Fibroblast of mammary gland (primary cell): ENCODE measurements at regions not wholly inside any gene's neighbourhood (a gene's known extent, or its start where the extent isn't known, plus 50 kb on each side); places are given as distances from the start of the nearest gene placed in this dataset.
A peak's percentile ranks its signal among the peaks of the same experiment; 100 is the strongest.

Experiments used
- DNase-seq: peaks from one replicate; pipeline ENCODE4 v3.0.0-alpha.2; 2010; ENCODE audit warnings: low read depth
- H3K4me3 ChIP-seq: 2 replicates; pipeline ENCODE4 v1.5.1; 2011; ENCODE audit warnings: low read depth, mild to moderate bottlenecking, low read length, moderate library complexity; ENCODE audit not compliant: control insufficient read depth
- TF ChIP-seq, protein P1 (sequence below): conservative IDR thresholded peaks from 2 replicates; pipeline ENCODE4 v1.5.1; 2011; ENCODE audit warnings: low read depth, low read length, inconsistent platforms; ENCODE audit not compliant: control insufficient read depth, insufficient read depth

DNA sequence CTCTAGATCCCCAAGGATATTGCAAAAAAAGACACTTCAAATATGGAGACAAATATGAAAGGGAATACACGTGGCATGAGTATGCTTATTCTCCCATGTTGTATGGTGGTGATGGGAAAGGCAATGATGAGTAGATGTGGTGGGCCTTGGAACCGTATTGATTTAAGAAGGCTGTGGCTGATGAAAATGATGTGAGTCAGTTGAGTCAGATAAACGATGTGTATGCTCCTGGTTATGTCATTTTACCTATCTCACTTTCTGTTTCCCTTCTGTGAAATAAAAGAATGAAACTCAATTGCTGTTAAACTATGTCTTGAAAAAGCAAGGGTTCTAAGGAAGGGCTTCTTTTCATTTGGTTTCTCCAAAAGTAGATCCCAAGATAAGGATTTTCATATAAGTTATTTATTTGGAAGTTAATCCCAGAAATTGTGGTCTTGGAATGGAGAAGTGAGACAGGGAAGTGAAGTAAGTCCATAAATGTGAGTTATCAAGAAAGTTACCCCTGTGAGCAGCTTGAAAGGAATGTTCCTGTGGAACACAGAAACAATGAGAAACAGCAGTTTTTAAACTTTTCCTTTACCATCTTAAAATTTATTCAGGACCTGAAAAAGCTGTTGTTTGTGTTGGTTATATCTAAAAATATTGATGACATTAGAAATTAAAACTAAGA lies 292.0 kb downstream of the DUSP10 start:
- no peak overlapping the region for H3K4me3 ChIP-seq
- TF ChIP-seq, protein P1, sequence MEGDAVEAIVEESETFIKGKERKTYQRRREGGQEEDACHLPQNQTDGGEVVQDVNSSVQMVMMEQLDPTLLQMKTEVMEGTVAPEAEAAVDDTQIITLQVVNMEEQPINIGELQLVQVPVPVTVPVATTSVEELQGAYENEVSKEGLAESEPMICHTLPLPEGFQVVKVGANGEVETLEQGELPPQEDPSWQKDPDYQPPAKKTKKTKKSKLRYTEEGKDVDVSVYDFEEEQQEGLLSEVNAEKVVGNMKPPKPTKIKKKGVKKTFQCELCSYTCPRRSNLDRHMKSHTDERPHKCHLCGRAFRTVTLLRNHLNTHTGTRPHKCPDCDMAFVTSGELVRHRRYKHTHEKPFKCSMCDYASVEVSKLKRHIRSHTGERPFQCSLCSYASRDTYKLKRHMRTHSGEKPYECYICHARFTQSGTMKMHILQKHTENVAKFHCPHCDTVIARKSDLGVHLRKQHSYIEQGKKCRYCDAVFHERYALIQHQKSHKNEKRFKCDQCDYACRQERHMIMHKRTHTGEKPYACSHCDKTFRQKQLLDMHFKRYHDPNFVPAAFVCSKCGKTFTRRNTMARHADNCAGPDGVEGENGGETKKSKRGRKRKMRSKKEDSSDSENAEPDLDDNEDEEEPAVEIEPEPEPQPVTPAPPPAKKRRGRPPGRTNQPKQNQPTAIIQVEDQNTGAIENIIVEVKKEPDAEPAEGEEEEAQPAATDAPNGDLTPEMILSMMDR = no peak
- peak; percentile 84 for DNase-seq

DNA sequence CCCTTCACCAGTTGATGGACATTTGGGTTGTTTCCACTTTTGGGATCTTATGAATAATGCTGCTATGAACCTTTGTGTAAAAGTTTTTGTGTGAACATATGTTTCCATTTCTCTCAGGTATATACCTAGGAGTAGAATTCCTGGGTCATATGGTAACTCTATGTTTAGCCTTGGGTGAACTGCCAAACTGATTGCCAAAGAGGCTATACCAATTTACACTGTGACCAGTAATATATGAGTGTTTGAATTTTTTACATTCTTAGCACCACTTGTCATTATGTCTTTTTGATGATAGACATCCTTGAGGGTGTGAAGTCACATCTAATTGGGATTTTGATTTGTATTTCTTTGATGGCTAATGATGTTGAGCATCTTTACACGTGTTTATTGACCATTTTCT lies 290.1 kb downstream of the DUSP10 start:
- H3K4me3 ChIP-seq = no peak overlapping the region
- TF ChIP-seq, protein P1 = no peak
- no peak for DNase-seq

GRCh38 chr1:221454096-221454495 lies 287.8 kb downstream of the DUSP10 start:
- DNase-seq = no peak
- no peak overlapping the region for H3K4me3 ChIP-seq
- TF ChIP-seq, protein P1 = no peak

DNA sequence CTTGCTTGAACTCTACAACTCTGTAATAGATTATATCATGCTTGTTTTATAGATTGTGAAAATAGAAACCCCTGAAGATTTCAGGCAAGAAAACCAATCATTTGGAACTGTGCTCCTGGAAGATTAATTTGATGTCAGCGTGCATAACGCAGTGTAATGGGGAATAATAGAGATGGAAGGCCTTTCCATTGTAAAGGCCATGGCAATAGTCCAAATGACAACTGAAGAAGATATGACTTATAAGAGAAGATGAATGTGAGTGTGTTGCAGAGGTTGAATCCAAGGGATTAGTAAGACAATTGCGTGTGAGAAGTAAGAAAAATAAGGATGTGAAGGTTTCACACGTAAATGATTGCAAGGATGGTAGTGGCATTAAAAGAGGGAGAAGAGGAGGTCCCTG lies 285.0 kb downstream of the DUSP10 start:
- peak; percentile 39 for DNase-seq
- H3K4me3 ChIP-seq = no peak overlapping the region
- TF ChIP-seq, protein P1 = no peak

DNA sequence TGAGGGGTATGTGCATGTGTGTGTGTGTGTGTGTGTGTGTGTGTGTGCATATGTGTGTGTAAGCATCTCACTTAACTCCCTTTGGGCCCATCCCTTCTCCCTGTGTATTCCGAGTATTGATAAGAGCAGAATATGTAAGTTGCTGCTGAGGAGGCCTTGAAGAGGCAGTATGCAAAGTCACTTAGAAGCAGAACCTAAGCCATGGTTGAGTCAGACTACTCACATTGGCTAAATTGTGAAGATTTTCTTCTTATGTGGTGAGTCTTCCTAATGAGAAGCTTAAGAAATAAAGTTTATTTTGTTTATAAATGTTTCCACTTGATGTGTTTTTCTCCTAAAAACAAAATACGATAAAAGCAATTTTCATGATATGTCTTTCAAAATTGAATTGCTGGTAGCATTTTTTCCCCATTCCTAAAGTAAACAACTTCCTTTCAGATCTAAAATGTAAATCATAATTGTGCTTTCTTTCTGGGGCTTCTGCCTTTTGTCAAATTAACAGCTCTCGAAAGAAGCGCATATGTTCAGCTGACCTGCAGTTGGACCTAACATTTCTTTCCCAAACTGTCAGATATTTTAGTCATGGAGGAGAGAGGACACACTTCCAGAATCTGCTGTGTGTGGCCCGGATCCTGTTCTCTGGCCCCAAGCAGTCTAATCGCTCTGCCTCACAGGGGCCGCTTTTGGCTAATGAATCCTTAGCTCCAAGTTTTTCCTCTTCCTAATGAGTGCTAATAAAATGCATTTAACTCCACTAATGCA lies 284.0 kb downstream of the DUSP10 start:
- no peak overlapping the region for H3K4me3 ChIP-seq
- DNase-seq = peak; percentile 48
- TF ChIP-seq, protein P1 = no peak

DNA sequence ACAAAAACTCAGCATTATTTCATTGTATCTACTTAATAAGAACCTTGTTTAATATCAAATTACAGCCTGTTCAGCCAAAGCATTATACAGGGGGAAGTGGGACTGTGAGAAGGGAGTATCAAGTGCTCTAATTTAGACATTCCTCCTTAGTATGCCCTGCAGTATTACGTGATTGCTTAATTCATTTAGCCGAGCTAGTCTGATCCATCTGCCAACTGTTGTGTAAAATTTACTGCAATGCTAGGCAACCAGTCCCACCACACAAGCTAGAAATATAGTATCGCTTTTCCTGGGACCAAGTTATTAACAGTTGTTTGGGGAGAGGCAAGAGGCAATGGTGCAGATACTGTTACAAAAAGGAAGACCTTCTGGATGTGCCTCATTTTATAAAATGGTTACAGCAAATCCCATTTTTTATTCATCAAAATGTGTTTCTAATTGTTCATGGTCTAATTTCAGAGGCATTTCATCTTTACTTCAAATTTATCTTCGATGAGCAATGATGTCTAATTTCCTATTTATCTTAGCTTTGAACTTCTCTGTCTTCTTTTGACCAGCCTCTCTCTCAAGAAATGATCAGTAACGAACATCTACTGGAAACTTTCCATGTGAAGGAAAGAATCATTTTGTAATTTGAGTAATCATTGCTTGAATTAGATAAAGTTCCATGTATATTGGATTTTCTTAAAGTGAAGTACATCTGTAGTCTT lies 283.3 kb downstream of the DUSP10 start:
- TF ChIP-seq, protein P1 = no peak
- DNase-seq = peak; percentile 89
- H3K4me3 ChIP-seq = no peak overlapping the region
